AG04450 (cell line): ENCODE measurements at regions not wholly inside any gene's neighbourhood (a gene's known extent, or its start where the extent isn't known, plus 50 kb on each side); places are given as distances from the start of the nearest gene placed in this dataset.

ENCODE experiments used
- CTCF ChIA-PET: fragments of 300-600, 350-600 bp; formaldehyde crosslinking; extraction: SDS; loops from one replicate; lab custom pipeline; 2022; ENCODE audit warnings: antibody characterized with exemption, inconsistent platforms; lab: Charles Lee
- POLR2A ChIA-PET: fragments of 350-600 bp; formaldehyde crosslinking; extraction: SDS; loops from one replicate; lab custom pipeline; 2021; ENCODE audit warnings: antibody characterized with exemption, inconsistent platforms; lab: Yijun Ruan, JAX
- DNase-seq: peaks from one replicate; pipeline ENCODE4 v3.0.0-alpha.2; 2011; ENCODE audit warnings: low read depth, low spot score
- H3K27ac ChIP-seq: one replicate; pipeline ENCODE4 v1.5.1; 2012; ENCODE audit warnings: low read depth, low read length, control low read depth
- H3K27me3 ChIP-seq: one replicate; pipeline ENCODE4 v1.6.0; 2012; ENCODE audit warnings: low read length; ENCODE audit not compliant: control insufficient read depth, insufficient read depth
- H3K4me3 ChIP-seq: 2 replicates; pipeline ENCODE4 v1.5.1; 2011; ENCODE audit warnings: mild to moderate bottlenecking, low read depth, low read length, control low read depth
- H3K9me3 ChIP-seq: 2 replicates; pipeline ENCODE4 v1.5.1; 2012; ENCODE audit warnings: low read length; ENCODE audit not compliant: control insufficient read depth, insufficient read depth
- CTCF ChIP-seq: IDR thresholded peaks from 2 replicates; pipeline ENCODE4 v1.5.1; 2011; ENCODE audit warnings: low read depth, low read length, control low read depth, inconsistent platforms

GRCh38 chr10:100612601-100613595 lies 77.2 kb downstream of the HIF1AN start:
- ChIA-PET CTCF (no interaction called here), POLR2A (no interaction called here)
- Histone ChIP-seq H3K9me3 (no peaks in the 10 kb centered on the region), H3K27ac (no peak overlapping the region), H3K27me3 (peaks cover 19% of the 10 kb centered on the region), H3K4me3 (no peak overlapping the region)
- TF ChIP-seq CTCF = no peak
- DNase-seq = no peak

- DNase-seq = no peak
- CTCF ChIA-PET = no interaction called here
- H3K4me3 ChIP-seq = no peak overlapping the region
- peaks cover 19% of the 10 kb centered on the region for H3K27me3 ChIP-seq
- POLR2A ChIA-PET = no interaction called here
- TF ChIP-seq CTCF = no peak
- no peak overlapping the region for H3K27ac ChIP-seq
- H3K9me3 ChIP-seq = no peaks in the 10 kb centered on the region
Observed at GRCh38 chr10:100613846-100614245, 78.1 kb downstream of the HIF1AN start.

- CTCF ChIA-PET = no interaction called here
- Histone ChIP-seq H3K27ac (no peak overlapping the region), H3K4me3 (no peak overlapping the region), H3K27me3 (peaks cover 17% of the 10 kb centered on the region), H3K9me3 (no peaks in the 10 kb centered on the region)
- POLR2A ChIA-PET = no interaction called here
- no peak for TF ChIP-seq CTCF
- DNase-seq = no peak
Observed at GRCh38 chr10:100614429-100615095, 78.8 kb downstream of the HIF1AN start.

DNA sequence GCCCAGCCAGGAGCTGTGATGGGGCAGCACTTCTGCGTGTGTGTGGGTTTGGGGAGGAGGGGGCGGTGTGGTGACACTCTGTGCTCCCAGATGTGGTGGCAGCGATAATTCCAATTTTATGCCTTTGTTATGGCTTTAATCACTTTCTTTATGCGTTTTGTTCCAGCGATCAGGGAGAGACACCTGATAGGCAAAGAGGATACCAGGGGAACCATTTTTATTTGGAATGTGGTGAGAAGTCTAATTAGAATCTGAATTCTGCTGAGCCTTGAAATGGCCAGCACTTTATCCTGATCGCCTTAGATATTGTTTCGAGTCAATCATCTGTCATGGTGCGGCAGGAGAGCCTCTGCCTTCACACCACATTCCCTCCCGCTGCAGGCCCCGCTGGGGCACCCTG lies 79.5 kb downstream of the HIF1AN start:
- CTCF ChIA-PET = no interaction called here
- POLR2A ChIA-PET = no interaction called here
- Histone ChIP-seq H3K27ac (no peak overlapping the region), H3K4me3 (no peak overlapping the region), H3K9me3 (no peaks in the 10 kb centered on the region), H3K27me3 (peaks cover 15% of the 10 kb centered on the region)
- no peak for TF ChIP-seq CTCF
- no peak for DNase-seq

GRCh38 chr10:100615908-100616307 lies 80.2 kb downstream of the HIF1AN start:
- CTCF ChIA-PET = no interaction called here
- POLR2A ChIA-PET = no interaction called here
- Histone ChIP-seq H3K27me3 (peaks cover 21% of the 10 kb centered on the region), H3K27ac (no peak overlapping the region), H3K4me3 (no peak overlapping the region), H3K9me3 (no peaks in the 10 kb centered on the region)
- no peak for TF ChIP-seq CTCF
- DNase-seq = no peak
